ENCODE measurements at regions not wholly inside any gene's neighbourhood (a gene's known extent, or its start where the extent isn't known, plus 50 kb on each side); places are given as distances from the start of the nearest gene placed in this dataset.

- DNase-seq (ENCODE audit: low read depth), result no peak
These were observed 163.2 kb upstream of the FAM9B start for GRCh38 chrX:9196961-9197640.

- peak; percentile 56 for DNase-seq (ENCODE audit: low read depth)
These were observed 170.6 kb upstream of the FAM9B start for GRCh38 chrX:9204560-9204959.

GRCh38 chrX:9205599-9206223 lies 171.8 kb upstream of the FAM9B start:
- no peak for DNase-seq (ENCODE audit: low read depth)

- DNase-seq (ENCODE audit: low read depth), result no peak
These were observed 173.2 kb upstream of the FAM9B start for GRCh38 chrX:9207142-9207541.

GRCh38 chrX:9211269-9211668 lies 177.3 kb upstream of the FAM9B start:
- DNase-seq (ENCODE audit: low read depth), result no peak

GRCh38 chrX:9221781-9222180 lies 187.9 kb upstream of the FAM9B start:
- DNase-seq (ENCODE audit: low read depth), result no peak

- no peak for DNase-seq (ENCODE audit: low read depth)
These were observed 188.4 kb upstream of the FAM9B start for GRCh38 chrX:9222299-9222698.

- no peak for DNase-seq (ENCODE audit: low read depth)
These were observed 193.3 kb upstream of the FAM9B start for GRCh38 chrX:9227276-9227675.

- DNase-seq (ENCODE audit: low read depth), result peak; percentile 47
These were observed 197.6 kb upstream of the FAM9B start for GRCh38 chrX:9231491-9231890.

- DNase-seq (ENCODE audit: low read depth), result no peak
These were observed 199.2 kb upstream of the FAM9B start for GRCh38 chrX:9233141-9233540.

- DNase-seq (ENCODE audit: low read depth), result no peak
These were observed 200.4 kb upstream of the FAM9B start for GRCh38 chrX:9234315-9234714.

GRCh38 chrX:9235722-9236121 lies 201.8 kb upstream of the FAM9B start:
- no peak for DNase-seq (ENCODE audit: low read depth)

- no peak for DNase-seq (ENCODE audit: low read depth)
These were observed 207.0 kb upstream of the FAM9B start for GRCh38 chrX:9240956-9241355.

GRCh38 chrX:9241427-9241826 lies 207.5 kb upstream of the FAM9B start:
- no peak for DNase-seq (ENCODE audit: low read depth)

GRCh38 chrX:9249051-9249846 lies 215.3 kb upstream of the FAM9B start:
- DNase-seq (ENCODE audit: low read depth), result no peak

GRCh38 chrX:9252182-9252581 lies 212.7 kb upstream of the TBL1X start:
- peak; percentile 47 for DNase-seq (ENCODE audit: low read depth)

- DNase-seq (ENCODE audit: low read depth), result peak; percentile 80
These were observed 211.6 kb upstream of the TBL1X start for GRCh38 chrX:9253211-9253610.

- DNase-seq (ENCODE audit: low read depth), result no peak
These were observed 207.0 kb upstream of the TBL1X start for GRCh38 chrX:9257718-9258420.

GRCh38 chrX:9258421-9259104 lies 206.3 kb upstream of the TBL1X start:
- no peak for DNase-seq (ENCODE audit: low read depth)

- no peak for DNase-seq (ENCODE audit: low read depth)
These were observed 204.3 kb upstream of the TBL1X start for GRCh38 chrX:9260603-9261002.

- peak; percentile 11 for DNase-seq (ENCODE audit: low read depth)
These were observed 197.4 kb upstream of the TBL1X start for GRCh38 chrX:9267415-9267814.

- DNase-seq (ENCODE audit: low read depth), result no peak
These were observed 195.7 kb upstream of the TBL1X start for GRCh38 chrX:9269134-9269533.
